AG09319 (cell line): ENCODE measurements at regions not wholly inside any gene's neighbourhood (a gene's known extent, or its start where the extent isn't known, plus 50 kb on each side); places are given as distances from the start of the nearest gene placed in this dataset.

Source experiments
- DNase-seq: peaks from one replicate; pipeline ENCODE4 v3.0.0-alpha.2; 2010; ENCODE audit warnings: low read depth; ENCODE audit errors: extremely low read depth
- CTCF ChIP-seq: IDR thresholded peaks from 2 replicates; pipeline ENCODE4 v1.5.1; 2011; ENCODE audit warnings: low read depth, mild to moderate bottlenecking, inconsistent platforms, low read length, moderate library complexity

- no peak for TF ChIP-seq CTCF
- DNase-seq = no peak
Measured at GRCh38 chr2:60706021-60706420, 50.0 kb upstream of the PAPOLG start.
